ENCODE measurements at regions not wholly inside any gene's neighbourhood (a gene's known extent, or its start where the extent isn't known, plus 50 kb on each side); places are given as distances from the start of the nearest gene placed in this dataset.

GRCh38 chr22:27219036-27219435 lies 561.6 kb downstream of the MIAT start:
- Mint-ChIP-seq H3K27ac (no peak overlapping the region; a peak in 1 of 7 replicates), H3K4me1 (peaks cover 5% of the 10 kb centered on the region in 2 experiments; a peak in 3 of 4 replicates), H3K36me3 (ENCODE audit: insufficient read depth in 1 of 3, low read depth in 3 of 3) (no peaks in the 10 kb centered on the region), H3K27me3 (ENCODE audit: low read depth) (no peaks in the 10 kb centered on the region; the same call in none of the 2 replicates), H3K9me3 (no peaks in the 10 kb centered on the region), H3K4me3 (no peak overlapping the region)
- Histone ChIP-seq H4K91ac (ENCODE audit: insufficient read length, low read depth, low read length) (no peak overlapping the region), H2AK5ac (ENCODE audit: insufficient read length, low read length) (no peak overlapping the region), H3K79me1 (ENCODE audit: insufficient read depth, low read depth, low read length, poor library complexity, severe bottlenecking) (no peaks in the 10 kb centered on the region), H3K4me2 (ENCODE audit: insufficient read depth, insufficient read length, low read length) (no peak overlapping the region), H3K9ac (ENCODE audit: extremely low read depth, insufficient read length, low read length) (no peak overlapping the region), H2AFZ (ENCODE audit: low read length) (no peak overlapping the region), H3K23ac (ENCODE audit: insufficient read length, low read depth, low read length) (no peak overlapping the region), H4K20me1 (ENCODE audit: control insufficient read depth, insufficient read depth, insufficient read length) (no peaks in the 10 kb centered on the region), H2BK120ac (ENCODE audit: low read depth, low read length, poor library complexity, severe bottlenecking) (no peak overlapping the region), H3K56ac (ENCODE audit: insufficient read length, low read depth, low read length) (no peak overlapping the region), H3K4ac (ENCODE audit: low read depth, low read length) (no peak overlapping the region), H3K27ac (ENCODE audit: insufficient read length, low read depth, low read length) (no peak overlapping the region), H2BK20ac (ENCODE audit: low read depth, low read length, poor library complexity, severe bottlenecking) (no peak overlapping the region), H2BK5ac (ENCODE audit: insufficient read length, low read length) (no peak overlapping the region), H3K23me2 (ENCODE audit: insufficient read length, low read depth, low read length, poor library complexity, severe bottlenecking) (no peaks in the 10 kb centered on the region), H4K8ac (replicated peaks; ENCODE audit: insufficient read length, low read depth, low read length) (no peak overlapping the region), H4K5ac (ENCODE audit: insufficient read length, low read depth, low read length) (no peak overlapping the region), H2BK12ac (ENCODE audit: insufficient read length, low read depth, low read length) (no peak overlapping the region), H3K18ac (ENCODE audit: insufficient read length, low read depth, low read length) (no peak overlapping the region), H3K27me3 (ENCODE audit: insufficient read depth, low read length) (no peaks in the 10 kb centered on the region), H3K14ac (ENCODE audit: insufficient read depth, low read length) (no peak overlapping the region), H3K79me2 (ENCODE audit: insufficient read depth, low read length) (no peaks in the 10 kb centered on the region), H3T11ph (ENCODE audit: low read length) (no peak overlapping the region), H2BK15ac (ENCODE audit: low read depth, low read length) (no peak overlapping the region), H3K9me3 (ENCODE audit: control insufficient read depth, low read depth, low read length) (no peaks in the 10 kb centered on the region), H3K4me1 (ENCODE audit: insufficient read depth, low read length) (no peaks in the 10 kb centered on the region; the same call in 1 of the 2 replicates)
- WGBS (ENCODE audit: extremely low coverage, insufficient read length, low lambda C conversion rate), result no CpG with 5 or more reads among the region's 2 CpGs
- DNase-seq, result no peak
- TF ChIP-seq, protein P1, sequence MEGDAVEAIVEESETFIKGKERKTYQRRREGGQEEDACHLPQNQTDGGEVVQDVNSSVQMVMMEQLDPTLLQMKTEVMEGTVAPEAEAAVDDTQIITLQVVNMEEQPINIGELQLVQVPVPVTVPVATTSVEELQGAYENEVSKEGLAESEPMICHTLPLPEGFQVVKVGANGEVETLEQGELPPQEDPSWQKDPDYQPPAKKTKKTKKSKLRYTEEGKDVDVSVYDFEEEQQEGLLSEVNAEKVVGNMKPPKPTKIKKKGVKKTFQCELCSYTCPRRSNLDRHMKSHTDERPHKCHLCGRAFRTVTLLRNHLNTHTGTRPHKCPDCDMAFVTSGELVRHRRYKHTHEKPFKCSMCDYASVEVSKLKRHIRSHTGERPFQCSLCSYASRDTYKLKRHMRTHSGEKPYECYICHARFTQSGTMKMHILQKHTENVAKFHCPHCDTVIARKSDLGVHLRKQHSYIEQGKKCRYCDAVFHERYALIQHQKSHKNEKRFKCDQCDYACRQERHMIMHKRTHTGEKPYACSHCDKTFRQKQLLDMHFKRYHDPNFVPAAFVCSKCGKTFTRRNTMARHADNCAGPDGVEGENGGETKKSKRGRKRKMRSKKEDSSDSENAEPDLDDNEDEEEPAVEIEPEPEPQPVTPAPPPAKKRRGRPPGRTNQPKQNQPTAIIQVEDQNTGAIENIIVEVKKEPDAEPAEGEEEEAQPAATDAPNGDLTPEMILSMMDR (conservative IDR thresholded peaks at IDR 0.05), result no peak
